A549 (cell line): ENCODE measurements at regions not wholly inside any gene's neighbourhood (a gene's known extent, or its start where the extent isn't known, plus 50 kb on each side); places are given as distances from the start of the nearest gene placed in this dataset.

Source experiments
- ATAC-seq, 2 experiments: fragments of 200-7000 bp in 1 of 2; fragments of >200 bp in 1 of 2; cut with Nextera tagmentation in 1 of 2; cut with Tn5 transposase in 1 of 2; 3 replicates each; pipeline versions ENCODE4 v1.8.0 to v1.9.1; 2018 to 2020; ENCODE audit warnings: mild to moderate bottlenecking in 1 of 2, moderate library complexity in 1 of 2
- CTCF ChIA-PET: fragments of 300-600 bp; sonication (Branson Sonifier 250); formaldehyde crosslinking; extraction: SDS; loops from one replicate; lab custom pipeline; 2021; ENCODE audit warnings: antibody characterized with exemption, inconsistent platforms; lab: Yijun Ruan, JAX
- POLR2A ChIA-PET: fragments of 350-600 bp; formaldehyde crosslinking; extraction: SDS; loops from one replicate; lab custom pipeline; 2021; ENCODE audit warnings: antibody characterized with exemption, inconsistent platforms; lab: Yijun Ruan, JAX
- DNase-seq, 2 experiments: peaks; one replicate each; pipeline versions ENCODE4 v3.0.0 to v3.0.0-alpha.2; 2011 to 2016; ENCODE audit warnings: low read depth in 1 of 2, low spot score in 1 of 2
- FAIRE-seq: peaks from 2 replicates; lab custom pipeline; 2011; peaks lifted over from hg19 to GRCh38; lab: Jason Lieb, UNC
- H3K27ac ChIP-seq, 2 experiments: fragments of >200 bp; sonication (Bioruptor Twin); formaldehyde crosslinking; 3 replicates each; pipeline ENCODE4 v1.5.1; 2016 to 2017
- H3K4me1 ChIP-seq: fragments of >200 bp; sonication (Bioruptor Twin); formaldehyde crosslinking; 3 replicates; pipeline ENCODE4 v1.6.1; 2016
- H3K4me2 ChIP-seq: fragments of >200 bp; sonication (Bioruptor Twin); formaldehyde crosslinking; 3 replicates; pipeline ENCODE4 v1.6.1; 2016
- H3K4me3 ChIP-seq: fragments of >200 bp; sonication (Bioruptor Twin); formaldehyde crosslinking; 3 replicates; pipeline ENCODE4 v1.5.1; 2016
- H3K9me3 ChIP-seq: fragments of >200 bp; sonication (Bioruptor Twin); formaldehyde crosslinking; 3 replicates; pipeline ENCODE4 v1.6.1; 2016
- BCL3 ChIP-seq: fragments of >200 bp; sonication (Bioruptor Twin); formaldehyde crosslinking; IDR thresholded peaks from 3 replicates; pipeline ENCODE4 v1.6.1; 2016
- BHLHE40 ChIP-seq: IDR thresholded peaks from 2 replicates; pipeline ENCODE4 v1.6.1; 2012; ENCODE audit warnings: low read depth, low read length, inconsistent platforms
- CBX2 ChIP-seq: fragments of 200-600 bp; sonication (generic); IDR thresholded peaks from 2 replicates; pipeline ENCODE4 v1.6.1; 2016; ENCODE audit warnings: low read depth, mild to moderate bottlenecking, borderline replicate concordance
- CBX8 ChIP-seq: fragments of 200-600 bp; sonication (generic); IDR thresholded peaks from 2 replicates; pipeline ENCODE4 v1.6.1; 2016
- CEBPB ChIP-seq, 2 experiments: fragments of >200 bp in 1 of 2; sonication (Bioruptor Twin) in 1 of 2; formaldehyde crosslinking in 1 of 2; IDR thresholded peaks; 2 replicates each; pipeline ENCODE4 v1.6.1; 2012 to 2016
- CHD2 ChIP-seq: fragments of 150-350 bp; IDR thresholded peaks from 2 replicates; pipeline ENCODE4 v1.6.1; 2014; ENCODE audit warnings: low read length; ENCODE audit not compliant: partially characterized antibody
- E2F6 ChIP-seq: IDR thresholded peaks from 2 replicates; pipeline ENCODE4 v1.6.1; 2012; ENCODE audit warnings: low read depth, borderline replicate concordance
- EHF ChIP-seq: fragments of 250-450 bp; sonication (Bioruptor Pico); IDR thresholded peaks from 2 replicates; pipeline ENCODE4 v1.5.0; 2020; ENCODE audit warnings: mild to moderate bottlenecking
- EHMT2 ChIP-seq: fragments of 200-600 bp; sonication (generic); IDR thresholded peaks from 2 replicates; pipeline ENCODE4 v1.6.1; 2016; ENCODE audit warnings: antibody characterized with exemption, low read depth, mild to moderate bottlenecking, moderate library complexity
- ELK1 ChIP-seq: fragments of 150-350 bp; IDR thresholded peaks from 2 replicates; pipeline ENCODE4 v1.6.1; 2014; ENCODE audit warnings: low read depth, mild to moderate bottlenecking, low read length
- EP300 ChIP-seq, 2 experiments: fragments of >200 bp; sonication (Bioruptor Twin); formaldehyde crosslinking; IDR thresholded peaks; 2 replicates in 1 of 2; 3 replicates in 1 of 2; pipeline ENCODE4 v1.6.1; 2016 to 2017
- FOSB ChIP-seq: fragments of 250-450 bp; sonication (Bioruptor Pico); IDR thresholded peaks from 2 replicates; pipeline ENCODE4 v1.5.0; 2020; ENCODE audit warnings: mild to moderate bottlenecking, moderate library complexity
- FOXS1 ChIP-seq: fragments of 250-450 bp; sonication (Bioruptor Pico); IDR thresholded peaks from 2 replicates; pipeline ENCODE4 v1.5.0; 2020; ENCODE audit warnings: mild to moderate bottlenecking, moderate library complexity
- GATA3 ChIP-seq: IDR thresholded peaks from 2 replicates; pipeline ENCODE4 v1.6.1; 2012; ENCODE audit warnings: borderline replicate concordance
- HES2 ChIP-seq: fragments of >200 bp; sonication (Bioruptor Twin); formaldehyde crosslinking; IDR thresholded peaks from 2 replicates; pipeline ENCODE4 v1.6.1; 2016
- HMGXB4 ChIP-seq: fragments of 250-450 bp; sonication (Bioruptor Pico); IDR thresholded peaks from 2 replicates; pipeline ENCODE4 v1.5.0; 2021; ENCODE audit warnings: mild to moderate bottlenecking, moderate library complexity, borderline replicate concordance
- HOXA7 ChIP-seq: fragments of 250-450 bp; sonication (Bioruptor Pico); IDR thresholded peaks from 2 replicates; pipeline ENCODE4 v1.5.0; 2020; ENCODE audit warnings: mild to moderate bottlenecking, moderate library complexity
- HOXB13 ChIP-seq: fragments of 250-450 bp; sonication (Bioruptor Pico); IDR thresholded peaks from 2 replicates; pipeline ENCODE4 v1.5.0; 2020; ENCODE audit warnings: low read depth, mild to moderate bottlenecking, moderate library complexity
- HOXB5 ChIP-seq: fragments of 250-450 bp; sonication (Bioruptor Pico); IDR thresholded peaks from 2 replicates; pipeline ENCODE4 v1.5.0; 2020; ENCODE audit warnings: mild to moderate bottlenecking, moderate library complexity
- JUN ChIP-seq, 2 experiments: fragments of >200 bp; sonication (Bioruptor Twin); formaldehyde crosslinking; IDR thresholded peaks; 2 replicates in 1 of 2; 3 replicates in 1 of 2; pipeline ENCODE4 v1.6.1; 2016 to 2017
- KDM5A ChIP-seq: fragments of 200-600 bp; sonication (generic); IDR thresholded peaks from 2 replicates; pipeline ENCODE4 v1.6.1; 2016; ENCODE audit warnings: antibody characterized with exemption, mild to moderate bottlenecking
- MAFK ChIP-seq: fragments of 450-650 bp; IDR thresholded peaks from 2 replicates; pipeline ENCODE4 v1.6.1; 2014; ENCODE audit not compliant: partially characterized antibody
- MAX ChIP-seq: IDR thresholded peaks from 2 replicates; pipeline ENCODE4 v1.6.1; 2012
- NFE2L2 ChIP-seq: fragments of 150-350 bp; conservative IDR thresholded peaks from 2 replicates; pipeline ENCODE4 v1.6.1; 2014; ENCODE audit warnings: low read length
- NPAS2 ChIP-seq: fragments of 250-450 bp; sonication (Bioruptor Pico); IDR thresholded peaks from 2 replicates; pipeline ENCODE4 v1.8.0; 2022; ENCODE audit warnings: mild to moderate bottlenecking, moderate library complexity, borderline replicate concordance
- NR3C1 ChIP-seq: fragments of >200 bp; sonication (Bioruptor Twin); formaldehyde crosslinking; IDR thresholded peaks from 3 replicates; pipeline ENCODE4 v1.6.1; 2017
- PBX3 ChIP-seq: IDR thresholded peaks from 2 replicates; pipeline ENCODE4 v1.6.1; 2012
- PHF8 ChIP-seq: fragments of 200-600 bp; sonication (generic); IDR thresholded peaks from 2 replicates; pipeline ENCODE4 v1.6.1; 2016; ENCODE audit warnings: low read depth, mild to moderate bottlenecking, antibody characterized with exemption, moderate library complexity, borderline replicate concordance
- POLR2AphosphoS2 ChIP-seq: conservative IDR thresholded peaks from 2 replicates; pipeline ENCODE4 v1.6.1; 2012; ENCODE audit warnings: low read length, improper control_type of control experiment, inconsistent platforms
- RNF2 ChIP-seq: fragments of 200-600 bp; sonication (generic); IDR thresholded peaks from 2 replicates; pipeline ENCODE4 v1.6.1; 2016; ENCODE audit warnings: low read depth, mild to moderate bottlenecking, antibody characterized with exemption, moderate library complexity, borderline replicate concordance
- SREBF2 ChIP-seq: fragments of 450-650 bp; IDR thresholded peaks from 2 replicates; pipeline ENCODE4 v1.6.1; 2014; ENCODE audit warnings: mild to moderate bottlenecking, moderate library complexity
- TFCP2L1 ChIP-seq: fragments of 250-450 bp; sonication (Bioruptor Pico); IDR thresholded peaks from 2 replicates; pipeline ENCODE4 v1.5.0; 2021; ENCODE audit warnings: mild to moderate bottlenecking
- TP53 ChIP-seq: fragments of 250-450 bp; sonication (Bioruptor Pico); IDR thresholded peaks from 2 replicates; pipeline ENCODE4 v1.5.0; 2021; ENCODE audit warnings: mild to moderate bottlenecking, moderate library complexity
- ZC3H11A ChIP-seq: fragments of 450-650 bp; IDR thresholded peaks from 2 replicates; pipeline ENCODE4 v1.6.1; 2014; ENCODE audit warnings: antibody characterized with exemption, mild to moderate bottlenecking
- ZSCAN20 ChIP-seq: fragments of 250-450 bp; sonication (Bioruptor Pico); IDR thresholded peaks from 2 replicates; pipeline ENCODE4 v1.8.0; 2022; ENCODE audit warnings: mild to moderate bottlenecking, moderate library complexity
- WGBS: methylation state at CpG from one replicate; pipeline ENCODE4 v1.1.6; 2017; ENCODE audit errors: missing lambda C conversion rate; 5-methylcytosine and 5-hydroxymethylcytosine counted together

- H3K4me3 ChIP-seq, result no peak overlapping the region
- TF ChIP-seq RNF2 (no peak), HES2 (no peak), HOXA7 (CRISPR knock-in tag) (no peak), NPAS2 (no peak)
- FAIRE-seq (no peak), ATAC-seq (no peak), DNase-seq (no peak)
- POLR2A ChIA-PET, result no interaction called here
- CTCF ChIA-PET, result no interaction called here
- H3K4me1 ChIP-seq, result peaks cover 68% of the 10 kb centered on the region
- 92% methylated on average over 2 of the region's 2 CpGs for WGBS
- H3K9me3 ChIP-seq, result no peaks in the 10 kb centered on the region
- peak overlapping the region; percentile 85 to 97 for H3K27ac ChIP-seq
- H3K4me2 ChIP-seq, result no peak overlapping the region
Observed at GRCh38 chr4:128357286-128357685, 69.7 kb upstream of the PGRMC2 start.

GRCh38 chr4:128355305-128355704 is 67.7 kb upstream of the PGRMC2 start:
- POLR2A ChIA-PET, result interaction anchor here (1.9 to 2.0 kb wide), 2 partner anchors 33 to 68 kb away, joined by 15 to 16 read pairs; partner anchors contain the start of gene PGRMC2
- no peak for FAIRE-seq
- no peak for TF ChIP-seq TFCP2L1 (CRISPR knock-in tag)
- TF ChIP-seq JUN (IDR thresholded peaks at IDR 0.05), result no peak
- no peak for TF ChIP-seq ZC3H11A
- TF ChIP-seq TP53, result no peak
- peak; percentile 73 for TF ChIP-seq MAX
- no peak for TF ChIP-seq BHLHE40
- peak; percentile 84 for TF ChIP-seq GATA3
- peak in 1 of 2 experiments; percentile 16; a peak in 1 of 4 replicates for TF ChIP-seq CEBPB (IDR thresholded peaks at IDR 0.05)
- TF ChIP-seq ELK1, result no peak
- no peak for TF ChIP-seq FOXS1 (CRISPR knock-in tag)
- no peak for TF ChIP-seq MAFK
- no peak for TF ChIP-seq HMGXB4 (CRISPR knock-in tag)
- no peak for TF ChIP-seq EHMT2
- peak; percentile 50; the same call in 1 of the 2 replicates for TF ChIP-seq E2F6
- TF ChIP-seq CHD2, result no peak
- no peak for TF ChIP-seq SREBF2
- no peak for TF ChIP-seq PHF8
- TF ChIP-seq HOXB5 (CRISPR knock-in tag), result 0 out of 2 replicates have a peak, but pooled peaks have one; percentile 65
- TF ChIP-seq NFE2L2, result no peak
- no peak for TF ChIP-seq EHF (CRISPR knock-in tag)
- TF ChIP-seq POLR2AphosphoS2, result no peak
- TF ChIP-seq KDM5A, result no peak
- peak; percentile 55; the same call in 1 of the 2 replicates for TF ChIP-seq HOXB13 (CRISPR knock-in tag)
- no peak for TF ChIP-seq FOSB (CRISPR knock-in tag)
- TF ChIP-seq NR3C1, result no peak
- no peak for TF ChIP-seq ZSCAN20 (CRISPR knock-in tag)
- no peak for TF ChIP-seq CBX2
- no peak for TF ChIP-seq BCL3
- no peak for TF ChIP-seq CBX8
- peak in 1 of 2 experiments; percentile 29; a peak in 1 of 5 replicates for TF ChIP-seq EP300 (IDR thresholded peaks at IDR 0.05)
- no peak for TF ChIP-seq PBX3

More at GRCh38 chr4:128355305-128355704, 67.7 kb upstream of the PGRMC2 start:
- DNase-seq (peak; percentile 15 to 88), ATAC-seq (peak; percentile 53 to 74; a peak in 5 of 6 replicates)
- no peaks in the 10 kb centered on the region for H3K9me3 ChIP-seq
- H3K4me1 ChIP-seq, result peaks cover 84% of the 10 kb centered on the region
- H3K4me2 ChIP-seq, result peak overlapping the region; percentile 66
- H3K4me3 ChIP-seq, result peak overlapping the region; percentile 12; the same call in 1 of the 3 replicates
- H3K27ac ChIP-seq, result peak overlapping the region; percentile 95 to 97
- WGBS, result 4% methylated on average over 4 of the region's 4 CpGs
- CTCF ChIA-PET, result interaction anchor here (1.1 to 1.3 kb wide), 3 partner anchors 25 to 72 kb away, joined by 3 to 5 read pairs (median 3); no protein-coding TSS in a partner anchor
